HL-60 (cell line): ENCODE measurements at regions not wholly inside any gene's neighbourhood (a gene's known extent, or its start where the extent isn't known, plus 50 kb on each side); places are given as distances from the start of the nearest gene placed in this dataset.

ENCODE experiments used
- GABPA ChIP-seq: IDR thresholded peaks from 2 replicates; pipeline ENCODE4 v1.6.1; 2012; ENCODE audit warnings: low read depth
- POLR2AphosphoS5 ChIP-seq: IDR thresholded peaks from 2 replicates; pipeline ENCODE4 v1.6.1; 2012; ENCODE audit warnings: low read depth
- SPI1 ChIP-seq: IDR thresholded peaks from 2 replicates; pipeline ENCODE4 v1.6.1; 2012; ENCODE audit warnings: low read depth, mild to moderate bottlenecking, borderline replicate concordance
- TF ChIP-seq, protein P1 (sequence below): IDR thresholded peaks from one replicate; pipeline ENCODE4 v1.5.1; 2011; ENCODE audit warnings: low read length, control low read depth, inconsistent platforms; ENCODE audit not compliant: insufficient read depth
- TF ChIP-seq, protein P2 (sequence below): IDR thresholded peaks from 2 replicates; pipeline ENCODE4 v1.6.1; 2012; ENCODE audit warnings: low read depth; ENCODE audit not compliant: insufficient replicate concordance

DNA sequence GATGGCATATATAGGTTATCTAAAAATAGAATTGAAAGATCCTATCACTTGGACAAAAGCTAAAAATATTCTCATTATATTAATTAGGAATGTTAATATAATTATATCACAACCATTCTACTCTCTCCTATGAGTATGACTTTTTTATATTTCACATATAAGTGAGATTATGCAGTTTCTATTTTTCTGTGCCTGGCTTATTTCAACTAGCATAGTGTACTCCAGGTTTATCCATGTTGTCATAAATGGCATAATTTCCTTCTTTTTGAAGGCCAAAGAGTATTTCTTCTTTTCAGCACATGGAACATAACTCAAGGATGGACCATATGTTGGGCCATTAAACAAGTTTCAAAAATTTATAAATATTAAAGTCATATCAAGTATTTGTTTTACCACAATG, 421.2 kb upstream of the CTSO start:
- TF ChIP-seq, protein P1, sequence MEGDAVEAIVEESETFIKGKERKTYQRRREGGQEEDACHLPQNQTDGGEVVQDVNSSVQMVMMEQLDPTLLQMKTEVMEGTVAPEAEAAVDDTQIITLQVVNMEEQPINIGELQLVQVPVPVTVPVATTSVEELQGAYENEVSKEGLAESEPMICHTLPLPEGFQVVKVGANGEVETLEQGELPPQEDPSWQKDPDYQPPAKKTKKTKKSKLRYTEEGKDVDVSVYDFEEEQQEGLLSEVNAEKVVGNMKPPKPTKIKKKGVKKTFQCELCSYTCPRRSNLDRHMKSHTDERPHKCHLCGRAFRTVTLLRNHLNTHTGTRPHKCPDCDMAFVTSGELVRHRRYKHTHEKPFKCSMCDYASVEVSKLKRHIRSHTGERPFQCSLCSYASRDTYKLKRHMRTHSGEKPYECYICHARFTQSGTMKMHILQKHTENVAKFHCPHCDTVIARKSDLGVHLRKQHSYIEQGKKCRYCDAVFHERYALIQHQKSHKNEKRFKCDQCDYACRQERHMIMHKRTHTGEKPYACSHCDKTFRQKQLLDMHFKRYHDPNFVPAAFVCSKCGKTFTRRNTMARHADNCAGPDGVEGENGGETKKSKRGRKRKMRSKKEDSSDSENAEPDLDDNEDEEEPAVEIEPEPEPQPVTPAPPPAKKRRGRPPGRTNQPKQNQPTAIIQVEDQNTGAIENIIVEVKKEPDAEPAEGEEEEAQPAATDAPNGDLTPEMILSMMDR = no peak
- TF ChIP-seq POLR2AphosphoS5 (no peak), GABPA (no peak), SPI1 (no peak)
- TF ChIP-seq, protein P2, sequence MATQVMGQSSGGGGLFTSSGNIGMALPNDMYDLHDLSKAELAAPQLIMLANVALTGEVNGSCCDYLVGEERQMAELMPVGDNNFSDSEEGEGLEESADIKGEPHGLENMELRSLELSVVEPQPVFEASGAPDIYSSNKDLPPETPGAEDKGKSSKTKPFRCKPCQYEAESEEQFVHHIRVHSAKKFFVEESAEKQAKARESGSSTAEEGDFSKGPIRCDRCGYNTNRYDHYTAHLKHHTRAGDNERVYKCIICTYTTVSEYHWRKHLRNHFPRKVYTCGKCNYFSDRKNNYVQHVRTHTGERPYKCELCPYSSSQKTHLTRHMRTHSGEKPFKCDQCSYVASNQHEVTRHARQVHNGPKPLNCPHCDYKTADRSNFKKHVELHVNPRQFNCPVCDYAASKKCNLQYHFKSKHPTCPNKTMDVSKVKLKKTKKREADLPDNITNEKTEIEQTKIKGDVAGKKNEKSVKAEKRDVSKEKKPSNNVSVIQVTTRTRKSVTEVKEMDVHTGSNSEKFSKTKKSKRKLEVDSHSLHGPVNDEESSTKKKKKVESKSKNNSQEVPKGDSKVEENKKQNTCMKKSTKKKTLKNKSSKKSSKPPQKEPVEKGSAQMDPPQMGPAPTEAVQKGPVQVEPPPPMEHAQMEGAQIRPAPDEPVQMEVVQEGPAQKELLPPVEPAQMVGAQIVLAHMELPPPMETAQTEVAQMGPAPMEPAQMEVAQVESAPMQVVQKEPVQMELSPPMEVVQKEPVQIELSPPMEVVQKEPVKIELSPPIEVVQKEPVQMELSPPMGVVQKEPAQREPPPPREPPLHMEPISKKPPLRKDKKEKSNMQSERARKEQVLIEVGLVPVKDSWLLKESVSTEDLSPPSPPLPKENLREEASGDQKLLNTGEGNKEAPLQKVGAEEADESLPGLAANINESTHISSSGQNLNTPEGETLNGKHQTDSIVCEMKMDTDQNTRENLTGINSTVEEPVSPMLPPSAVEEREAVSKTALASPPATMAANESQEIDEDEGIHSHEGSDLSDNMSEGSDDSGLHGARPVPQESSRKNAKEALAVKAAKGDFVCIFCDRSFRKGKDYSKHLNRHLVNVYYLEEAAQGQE = no peak
